DND-41 (cell line): ENCODE measurements at regions not wholly inside any gene's neighbourhood (a gene's known extent, or its start where the extent isn't known, plus 50 kb on each side); places are given as distances from the start of the nearest gene placed in this dataset.
"Not testable (repeated sequence)": the region's sequence is repeated elsewhere in the genome, so short reads cannot be mapped to it uniquely, and the experiment has no call there.

Source experiments
- ATAC-seq: fragments of 200-7000 bp; cut with Tn5 transposase; 3 replicates; pipeline ENCODE4 v1.9.1; 2021; ENCODE audit warnings: low read depth; ENCODE audit not compliant: insufficient read depth
- DNase-seq: peaks from one replicate; pipeline ENCODE4 v3.0.0-alpha.2; 2020
- H2AFZ ChIP-seq: 2 replicates; pipeline ENCODE4 v1.6.0; 2012; ENCODE audit warnings: low read depth, low read length
- H3K27ac ChIP-seq: 2 replicates; pipeline ENCODE4 v1.5.1; 2012; ENCODE audit warnings: low read length, inconsistent platforms
- H3K27me3 ChIP-seq: fragments of 200-600 bp; sonication (generic); 2 replicates; pipeline ENCODE4 v1.6.0; 2012; ENCODE audit warnings: low read length, mild to moderate bottlenecking, inconsistent platforms; ENCODE audit not compliant: insufficient read depth, poor library complexity
- H3K36me3 ChIP-seq: 2 replicates; pipeline ENCODE4 v1.5.1; 2012; ENCODE audit warnings: low read length, inconsistent platforms; ENCODE audit not compliant: insufficient read depth
- H3K4me1 ChIP-seq: 2 replicates; pipeline ENCODE4 v1.5.1; 2012; ENCODE audit warnings: mild to moderate bottlenecking, low read length; ENCODE audit not compliant: insufficient read depth
- H3K4me2 ChIP-seq: 2 replicates; pipeline ENCODE4 v1.6.0; 2012; ENCODE audit warnings: mild to moderate bottlenecking, moderate library complexity, low read length, inconsistent platforms; ENCODE audit not compliant: insufficient read depth
- H3K4me3 ChIP-seq, 2 experiments: fragments of 200-600 bp in 1 of 2; shearing (Covaris generic) in 1 of 2; 2 replicates each; pipeline ENCODE4 v1.5.1; 2012 to 2016; ENCODE audit warnings: inconsistent platforms in 2 of 2, low read length in 2 of 2, mild to moderate bottlenecking in 2 of 2, low read depth in 1 of 2, moderate library complexity in 1 of 2
- H3K79me2 ChIP-seq: 2 replicates; pipeline ENCODE4 v1.6.0; 2012; ENCODE audit warnings: low read length, inconsistent platforms; ENCODE audit not compliant: insufficient read depth
- H3K9ac ChIP-seq: 2 replicates; pipeline ENCODE4 v1.6.0; 2012; ENCODE audit warnings: low read depth, mild to moderate bottlenecking, inconsistent platforms, low read length, moderate library complexity
- H3K9me3 ChIP-seq: 2 replicates; pipeline ENCODE4 v1.5.1; 2012; ENCODE audit warnings: low read length, moderate library complexity, mild to moderate bottlenecking, inconsistent platforms; ENCODE audit not compliant: insufficient read depth, severe bottlenecking
- H4K20me1 ChIP-seq: 2 replicates; pipeline ENCODE4 v1.6.0; 2012; ENCODE audit warnings: low read length; ENCODE audit not compliant: insufficient read depth
- CTCF ChIP-seq: IDR thresholded peaks from 2 replicates; pipeline ENCODE4 v1.5.1; 2012; ENCODE audit warnings: borderline replicate concordance, low read length, moderate library complexity, mild to moderate bottlenecking; ENCODE audit not compliant: poor library complexity, severe bottlenecking; ENCODE audit errors: extremely low read depth
- EZH2 ChIP-seq: IDR thresholded peaks from 3 replicates; pipeline ENCODE4 v1.6.1; 2012; ENCODE audit warnings: borderline replicate concordance, low read depth, mild to moderate bottlenecking, moderate library complexity, low read length, inconsistent platforms; ENCODE audit not compliant: severe bottlenecking

GRCh38 chr19:30066781-30067759 lies 125.0 kb downstream of the URI1 start:
- Histone ChIP-seq H4K20me1 (no peaks in the 10 kb centered on the region), H3K4me2 (no peak overlapping the region), H3K4me1 (peaks cover 19% of the 10 kb centered on the region), H3K4me3 (no peak overlapping the region), H3K27ac (peak overlapping the region; percentile 56), H3K27me3 (no peaks in the 10 kb centered on the region), H3K36me3 (no peaks in the 10 kb centered on the region), H3K79me2 (no peaks in the 10 kb centered on the region), H3K9ac (no peak overlapping the region), H3K9me3 (no peaks in the 10 kb centered on the region), H2AFZ (no peak overlapping the region)
- DNase-seq: peak; percentile 68
- no peak for TF ChIP-seq EZH2
- TF ChIP-seq CTCF: no peak
- ATAC-seq: peak; percentile 81

DNA sequence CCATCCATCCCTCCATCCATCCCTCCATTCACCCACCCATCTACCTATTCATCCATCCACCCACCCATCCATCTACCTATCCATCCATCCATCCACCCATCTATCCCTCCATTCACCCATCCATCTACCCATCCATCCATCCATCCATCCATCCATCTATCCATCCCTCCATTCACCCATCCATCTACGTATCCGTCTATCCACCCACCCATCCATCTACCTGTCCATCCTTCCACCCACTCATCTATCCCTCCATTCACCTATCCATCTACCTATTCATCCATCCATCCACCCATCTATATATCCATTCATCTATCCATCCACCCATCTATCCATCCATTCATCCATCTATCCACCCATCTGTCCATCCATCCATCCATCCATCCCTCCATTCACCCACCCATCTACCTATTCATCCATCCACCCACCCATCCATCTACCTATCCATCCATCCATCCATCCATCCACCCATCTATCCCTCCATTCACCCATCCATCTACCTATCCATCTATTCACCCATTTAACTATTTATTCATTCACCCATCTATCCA lies 126.0 kb downstream of the URI1 start:
- H3K27me3 ChIP-seq, H3K36me3 ChIP-seq, H3K79me2 ChIP-seq, DNase-seq, H3K9ac ChIP-seq, H3K9me3 ChIP-seq, H2AFZ ChIP-seq, H4K20me1 ChIP-seq, H3K27ac ChIP-seq, ATAC-seq, H3K4me2 ChIP-seq, H3K4me3 ChIP-seq: not testable (repeated sequence)
- H3K4me1 ChIP-seq: peaks cover 19% of the 10 kb centered on the region

- Histone ChIP-seq H3K4me2 (no peak overlapping the region), H3K27me3 (no peaks in the 10 kb centered on the region), H3K4me3 (no peak overlapping the region), H3K4me1 (peaks cover 19% of the 10 kb centered on the region), H3K9ac (no peak overlapping the region), H3K27ac (no peak overlapping the region), H3K36me3 (no peaks in the 10 kb centered on the region), H3K79me2 (no peaks in the 10 kb centered on the region), H3K9me3 (no peaks in the 10 kb centered on the region), H2AFZ (no peak overlapping the region), H4K20me1 (no peaks in the 10 kb centered on the region)
- no peak for TF ChIP-seq EZH2
- TF ChIP-seq CTCF: no peak
- ATAC-seq: no peak
- DNase-seq: no peak
Observed at GRCh38 chr19:30068528-30069395, 126.7 kb downstream of the URI1 start.
